ENCODE measurements at regions not wholly inside any gene's neighbourhood (a gene's known extent, or its start where the extent isn't known, plus 50 kb on each side); places are given as distances from the start of the nearest gene placed in this dataset.
"Not testable (repeated sequence)": the region's sequence is repeated elsewhere in the genome, so short reads cannot be mapped to it uniquely, and the experiment has no call there.

DNA sequence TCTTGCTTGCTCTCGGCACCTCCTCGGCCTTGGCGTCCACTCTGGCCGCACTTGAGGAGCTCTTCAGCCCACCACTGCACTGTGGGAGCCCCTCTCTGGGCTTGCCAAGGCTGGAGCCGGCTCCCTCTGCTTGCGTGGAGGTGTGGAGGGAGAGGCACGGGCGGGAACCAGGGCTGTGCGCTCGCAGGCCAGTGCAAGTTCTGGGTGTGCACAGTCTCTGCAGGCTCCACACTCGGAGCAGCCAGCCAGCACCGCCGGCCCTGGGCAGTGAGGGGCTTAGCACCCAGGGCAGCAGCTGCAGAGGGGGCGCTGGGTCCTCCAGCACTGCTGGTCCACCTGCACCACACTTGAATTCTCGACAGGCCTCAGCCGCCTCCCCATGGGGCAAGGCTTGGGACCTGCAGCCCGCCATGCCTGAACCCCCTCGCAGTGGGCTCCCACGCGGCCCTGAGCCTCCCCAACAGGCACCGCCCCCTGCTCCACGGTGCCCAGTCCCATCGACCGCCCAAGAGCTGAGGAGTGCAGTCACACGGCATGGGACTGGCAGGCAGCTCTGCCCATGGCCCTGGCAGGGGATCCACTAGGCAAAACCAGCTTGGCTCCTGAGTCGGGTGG lies 411.2 kb upstream of the CHAC2 start:
- no peak for DNase-seq

DNA sequence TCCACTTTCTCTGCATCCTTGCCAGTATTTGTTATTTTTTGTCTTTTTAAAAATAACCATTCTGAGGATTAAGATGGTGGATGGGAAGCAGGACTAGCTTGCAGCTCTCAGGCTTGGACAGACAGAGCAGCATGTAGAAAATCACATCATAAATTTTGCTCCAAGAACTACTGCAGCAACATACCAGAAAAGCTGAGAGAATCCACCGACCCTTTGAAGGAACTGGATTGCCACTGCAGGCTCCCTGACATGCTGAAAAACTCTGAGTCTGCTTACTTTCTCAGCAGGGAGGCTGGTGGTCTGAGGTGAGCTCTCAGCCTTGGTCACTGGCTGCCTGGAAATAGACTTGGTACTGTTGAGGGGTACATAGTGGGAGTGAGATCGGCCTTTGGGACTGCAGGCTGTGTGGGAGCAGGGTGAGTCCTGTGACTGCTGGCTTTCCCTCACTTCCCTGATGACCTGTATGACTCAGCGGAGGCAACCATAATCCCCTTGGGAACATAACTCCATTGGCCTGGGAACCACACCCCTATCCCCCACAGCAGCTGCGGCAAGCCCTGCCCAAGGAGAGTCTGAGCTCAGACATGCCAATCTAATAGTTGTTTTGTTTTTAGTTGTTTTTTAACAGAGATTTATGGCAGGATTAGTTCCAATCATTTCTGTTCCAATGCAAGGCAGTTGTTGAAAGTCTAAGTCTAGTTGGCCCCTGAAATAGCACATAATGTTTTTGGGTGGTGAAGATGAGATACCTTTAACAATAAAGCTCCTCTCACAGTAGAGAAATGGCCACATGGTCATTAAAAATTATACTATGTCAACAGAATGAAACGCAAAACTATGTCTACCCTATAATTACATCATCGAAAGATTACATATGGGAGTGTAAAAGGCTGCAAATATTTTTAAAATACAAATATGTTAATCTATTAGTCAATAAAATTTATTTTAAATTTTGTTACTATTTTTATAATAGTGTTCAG lies 414.2 kb upstream of the CHAC2 start:
- DNase-seq, result no peak

DNA sequence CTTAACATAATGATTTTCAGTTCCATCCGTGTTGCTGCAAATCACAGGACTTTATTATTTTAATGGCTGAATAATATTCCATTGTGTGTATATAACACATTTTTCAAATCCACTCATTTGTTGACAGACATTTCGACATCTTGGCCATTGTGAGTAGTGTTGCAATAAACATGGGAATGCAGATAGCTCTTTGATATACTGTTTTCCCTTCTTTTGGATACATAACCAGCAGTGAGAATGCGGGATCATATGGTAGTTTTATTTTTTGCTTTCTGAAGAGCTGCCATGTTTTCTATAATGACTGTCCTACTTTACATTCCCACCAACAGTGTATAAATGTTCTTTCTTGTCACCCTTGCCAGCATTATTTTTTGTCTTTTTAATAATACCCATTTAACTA lies 420.3 kb upstream of the CHAC2 start:
- DNase-seq, result no peak

DNA sequence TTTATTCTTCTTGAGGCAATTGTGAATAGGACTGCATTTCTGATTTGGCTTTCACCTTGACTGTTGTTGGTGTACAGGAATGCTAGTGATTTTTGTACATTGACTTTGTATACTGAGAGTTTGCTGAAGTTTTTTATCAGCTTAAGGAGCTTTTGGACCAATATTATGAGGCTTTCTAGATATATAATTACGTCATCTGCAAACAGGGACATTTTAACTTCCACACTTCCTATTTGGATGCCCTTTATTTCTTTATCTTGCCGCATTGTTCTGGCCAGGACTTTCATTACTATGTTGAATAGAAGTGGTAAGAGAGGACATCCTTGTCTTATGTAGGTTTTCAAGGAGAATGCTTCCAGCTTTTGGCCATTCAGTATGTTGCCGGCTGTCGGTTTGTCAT lies 425.4 kb upstream of the CHAC2 start:
- DNase-seq, result no peak

DNA sequence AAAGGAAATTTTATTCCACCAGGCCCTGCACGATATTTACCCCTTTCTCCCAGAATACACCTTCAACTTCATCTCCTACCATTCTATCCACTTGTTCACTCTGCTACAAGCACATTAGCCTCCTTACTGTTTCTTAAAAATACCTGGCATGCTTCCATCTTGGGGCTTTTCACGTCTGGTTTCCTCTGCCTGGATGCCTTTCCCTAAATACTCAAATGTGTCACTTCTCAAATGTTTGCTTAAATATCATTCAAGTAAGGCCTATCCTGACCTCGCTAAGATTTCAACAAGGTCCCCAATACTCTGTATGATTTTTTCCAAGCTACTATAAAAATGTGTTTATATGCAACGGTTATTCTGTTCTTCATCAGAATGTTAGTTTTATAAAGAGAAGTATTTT lies 433.0 kb upstream of the CHAC2 start:
- no peak for DNase-seq

DNA sequence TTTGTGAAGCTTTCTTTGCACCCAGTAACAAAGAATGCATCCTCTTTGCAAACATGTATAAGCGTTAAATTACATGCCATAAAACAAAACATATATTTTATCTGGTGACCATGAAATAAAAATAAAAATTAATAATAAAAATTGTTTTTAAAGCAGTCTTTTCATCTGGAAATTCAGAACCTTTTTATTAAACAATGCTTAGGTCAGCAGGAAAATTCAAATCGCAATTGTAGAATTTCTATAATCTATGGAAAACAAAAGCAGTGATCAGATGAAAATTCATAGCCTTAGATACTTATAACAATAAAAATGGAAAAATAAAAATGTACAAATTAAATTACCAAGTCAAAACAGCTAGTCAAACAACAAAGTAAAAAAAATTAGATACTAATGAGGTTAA lies 435.9 kb upstream of the CHAC2 start:
- DNase-seq, result no peak

DNA sequence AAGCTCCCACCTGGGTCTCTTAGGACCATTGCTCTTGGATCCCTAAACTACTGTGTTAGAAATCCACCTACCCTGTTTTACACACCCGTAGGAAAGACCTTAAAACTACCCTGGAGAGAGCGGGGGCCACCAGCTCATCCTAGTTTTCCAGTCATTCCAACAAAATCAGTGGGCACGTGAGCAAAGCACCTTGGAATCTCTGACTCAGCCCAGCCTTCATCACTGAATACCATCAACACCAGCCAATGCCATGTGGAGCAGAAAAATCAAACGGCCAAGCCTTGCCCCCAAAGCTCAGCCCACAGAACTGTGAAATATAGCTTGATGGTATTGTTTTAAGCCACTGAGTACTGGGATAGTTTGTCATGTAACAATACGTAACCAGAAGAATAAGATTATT lies 449.7 kb upstream of the CHAC2 start:
- DNase-seq, result no peak

DNA sequence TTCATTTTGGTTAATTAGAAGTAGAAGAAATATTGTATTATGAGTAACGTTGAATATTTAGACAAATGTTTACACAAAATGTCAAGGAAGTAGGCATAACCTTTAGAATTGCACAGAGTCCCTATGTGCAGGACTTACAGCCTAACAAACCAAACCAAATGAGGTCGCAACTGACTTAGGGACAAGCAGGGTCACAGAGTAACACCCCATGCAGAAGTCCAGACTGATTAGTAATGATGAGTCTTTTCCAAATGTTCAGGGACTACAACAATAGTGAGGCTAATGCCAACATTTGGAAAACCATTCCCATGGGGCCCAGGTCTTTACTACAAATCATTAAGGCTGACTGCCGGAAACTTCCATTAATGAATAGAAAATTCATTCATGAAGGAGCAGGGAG lies 452.5 kb upstream of the CHAC2 start:
- DNase-seq, result no peak

DNA sequence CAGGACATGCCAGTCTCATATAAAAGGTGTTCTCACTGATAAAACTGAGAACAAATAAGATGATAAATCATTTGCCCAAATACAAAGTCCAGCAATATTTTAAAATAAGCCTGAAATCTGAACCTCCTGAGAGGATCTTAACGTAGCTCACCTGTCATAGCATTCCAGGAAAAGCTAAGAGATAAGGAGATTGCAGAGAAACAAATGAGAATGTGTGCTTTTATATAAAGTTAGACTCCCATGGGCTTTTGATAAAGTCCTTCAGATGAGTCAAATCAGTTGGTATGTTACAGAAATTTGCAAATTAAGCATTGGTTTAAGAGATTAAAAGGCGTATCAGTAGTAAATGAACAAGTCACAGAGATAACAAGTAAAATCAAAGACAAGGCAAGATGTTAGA lies 452.9 kb upstream of the CHAC2 start:
- no peak for DNase-seq

DNA sequence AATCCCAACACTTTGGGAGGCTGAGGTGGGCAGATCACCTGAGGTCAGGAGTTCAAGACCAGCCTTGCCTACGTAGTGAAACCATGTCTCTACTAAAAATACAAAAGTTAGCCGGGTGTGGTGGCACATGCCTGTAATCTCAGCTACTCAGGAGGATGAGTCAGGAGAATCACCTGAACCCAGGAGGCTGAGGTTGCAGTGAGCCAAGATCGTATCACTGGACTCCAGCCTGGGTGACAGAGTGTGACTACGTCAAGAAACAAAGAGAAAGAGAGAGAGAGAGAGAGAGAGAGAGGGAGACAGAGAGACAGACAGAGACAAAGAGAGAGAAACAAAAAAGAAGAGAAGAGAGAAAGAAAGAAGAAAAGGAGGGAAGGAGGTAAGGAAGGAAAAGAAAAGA lies 454.0 kb upstream of the CHAC2 start:
- not testable (repeated sequence) for DNase-seq

DNA sequence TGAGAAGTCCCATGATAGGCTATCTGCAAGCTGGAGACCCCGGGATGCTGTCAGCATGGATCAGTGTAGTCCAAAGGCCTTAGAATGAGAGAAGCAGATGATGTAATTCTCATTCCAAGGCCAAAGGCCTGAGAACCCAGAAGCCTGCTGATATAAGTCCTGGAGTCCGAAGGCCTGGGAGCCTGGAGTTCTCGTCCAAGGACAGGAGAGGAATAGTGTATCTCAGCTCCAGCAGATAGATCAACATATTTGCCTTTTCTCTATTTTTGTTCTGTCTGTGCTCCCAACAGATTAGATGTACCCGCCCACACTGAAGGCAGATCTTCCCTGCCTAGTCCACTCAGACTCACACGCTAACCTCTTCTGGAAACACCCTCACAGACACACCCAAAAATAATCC lies 454.9 kb upstream of the CHAC2 start:
- DNase-seq, result no peak

DNA sequence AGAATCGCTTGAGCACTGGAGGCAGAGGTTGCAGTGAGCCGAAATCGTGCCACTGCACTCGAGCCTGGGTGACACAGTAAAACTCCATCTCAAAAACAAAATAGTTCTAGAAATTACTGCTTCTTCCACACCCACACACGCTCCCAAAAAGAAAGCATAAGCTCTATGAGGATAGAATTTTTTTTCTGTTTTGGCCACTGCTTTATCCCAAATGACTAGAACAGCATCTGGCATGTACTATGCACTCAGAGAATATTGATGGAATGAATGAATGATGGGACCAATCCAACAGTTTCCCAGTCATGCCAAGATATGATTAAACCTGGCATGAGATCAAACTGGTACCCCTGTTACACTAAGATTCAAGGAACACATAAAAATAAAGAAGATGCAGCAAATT lies 455.4 kb upstream of the CHAC2 start:
- no peak for DNase-seq

DNA sequence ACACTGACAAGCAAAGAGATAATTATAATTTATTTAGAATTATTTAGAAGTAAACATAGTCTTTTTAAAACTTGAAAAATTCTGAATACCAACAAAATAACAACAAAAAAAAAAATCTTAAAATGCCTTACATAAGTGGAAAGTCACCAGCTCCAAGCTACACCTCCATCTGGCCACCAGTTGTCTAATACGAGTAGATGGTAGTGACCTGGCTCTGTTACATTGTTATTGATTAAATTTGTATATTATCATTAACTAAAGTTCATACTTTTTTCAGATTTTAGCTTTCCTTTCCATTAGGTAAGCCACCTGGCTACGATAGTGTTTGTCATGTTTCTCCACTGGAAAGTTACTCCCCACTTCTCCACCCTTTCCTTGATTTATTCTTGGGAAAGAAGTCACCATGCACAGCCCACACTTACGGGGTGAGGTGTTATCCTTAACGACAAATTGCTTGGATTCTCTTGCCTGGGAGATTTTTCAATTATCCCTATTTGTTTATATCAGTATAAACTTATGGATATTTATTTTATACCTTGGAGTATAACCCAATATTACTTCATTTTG lies 464.5 kb upstream of the CHAC2 start:
- no peak for DNase-seq

DNA sequence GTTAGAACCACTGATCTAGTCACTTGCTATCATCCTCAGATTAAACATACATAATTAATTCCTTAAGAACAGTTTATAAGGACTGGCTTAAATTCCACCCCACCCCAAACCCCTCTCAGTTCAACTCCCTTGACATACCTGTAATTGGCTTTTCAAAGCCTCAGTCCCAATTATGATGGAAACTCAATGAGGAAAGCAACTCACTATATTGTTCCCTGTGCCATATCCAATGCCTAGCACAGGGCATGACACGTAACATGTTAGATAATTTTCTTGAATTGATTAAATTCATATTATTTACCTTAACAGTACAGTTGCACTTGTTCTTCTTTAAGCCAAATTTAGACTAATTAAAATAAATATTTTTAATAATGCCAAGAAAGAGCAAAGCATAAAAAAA lies 465.1 kb upstream of the CHAC2 start:
- DNase-seq, result no peak

DNA sequence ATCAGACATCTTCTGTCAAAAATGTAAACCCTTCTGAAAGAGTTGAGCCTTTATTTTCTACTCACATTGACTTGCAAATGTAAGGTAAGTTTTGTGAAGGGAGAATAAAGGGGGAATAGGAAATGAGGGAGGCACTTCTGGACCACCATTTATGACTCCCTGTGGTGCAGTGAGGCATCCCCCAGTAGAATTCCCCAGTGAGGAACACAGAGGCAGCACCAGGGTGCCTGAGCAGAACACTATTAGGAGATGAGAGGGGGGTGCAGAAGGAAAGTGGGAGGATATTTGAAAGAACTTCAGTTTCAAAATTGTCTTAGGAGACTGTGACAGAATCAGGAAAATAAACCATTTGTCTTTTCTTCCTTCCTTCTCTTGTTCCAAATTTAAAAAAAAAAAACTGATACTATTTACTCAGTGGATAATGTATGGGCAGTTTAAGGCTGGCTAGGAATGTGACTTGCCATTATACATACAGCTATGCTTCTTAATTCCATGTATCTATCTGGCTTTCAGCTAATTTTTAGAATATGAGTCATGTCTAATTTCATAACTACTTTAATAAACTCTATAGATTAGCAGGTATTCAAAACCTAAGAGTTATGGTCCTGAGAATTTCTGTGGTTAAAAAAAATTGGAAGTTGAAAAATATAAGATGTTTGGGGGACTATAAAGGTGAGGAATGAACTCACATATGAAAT lies 478.1 kb upstream of the CHAC2 start:
- no peak for DNase-seq

DNA sequence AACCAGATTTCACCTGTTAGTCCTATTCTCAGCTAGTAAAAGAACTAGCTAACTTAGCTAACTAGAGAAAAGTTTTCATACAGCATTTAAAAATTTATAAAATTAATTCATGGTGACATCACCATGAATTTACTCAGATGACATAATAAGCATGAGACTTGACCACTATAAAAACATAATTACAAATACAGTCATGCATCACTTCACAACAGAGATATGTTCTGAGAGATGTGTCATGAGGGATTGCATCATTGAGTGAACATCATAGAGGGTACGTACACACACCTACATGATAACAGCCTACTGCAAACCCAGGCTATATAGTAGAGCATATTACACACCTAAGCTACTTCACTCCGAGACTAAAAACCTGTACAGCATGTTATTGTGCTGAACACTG lies 481.3 kb upstream of the CHAC2 start:
- no peak for DNase-seq

DNA sequence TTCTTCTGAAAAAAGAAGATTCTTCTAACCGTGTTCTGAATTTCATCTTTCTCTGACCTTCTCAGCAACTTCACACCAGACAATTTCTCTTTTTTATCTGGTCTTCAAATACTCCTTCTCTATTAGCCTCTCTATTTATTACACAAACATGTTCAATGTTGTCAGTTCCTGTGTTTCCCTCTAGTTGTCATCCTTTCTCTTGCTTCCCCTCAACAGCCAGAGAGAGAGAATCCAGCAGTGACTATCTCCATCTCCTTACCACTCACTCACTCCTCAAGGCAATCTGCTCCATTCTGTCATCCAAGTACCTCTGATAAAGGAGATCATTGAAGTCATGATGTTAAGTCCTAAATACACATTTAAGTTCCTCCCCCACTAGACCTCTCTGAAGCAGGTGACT lies 491.9 kb upstream of the CHAC2 start:
- no peak for DNase-seq

DNA sequence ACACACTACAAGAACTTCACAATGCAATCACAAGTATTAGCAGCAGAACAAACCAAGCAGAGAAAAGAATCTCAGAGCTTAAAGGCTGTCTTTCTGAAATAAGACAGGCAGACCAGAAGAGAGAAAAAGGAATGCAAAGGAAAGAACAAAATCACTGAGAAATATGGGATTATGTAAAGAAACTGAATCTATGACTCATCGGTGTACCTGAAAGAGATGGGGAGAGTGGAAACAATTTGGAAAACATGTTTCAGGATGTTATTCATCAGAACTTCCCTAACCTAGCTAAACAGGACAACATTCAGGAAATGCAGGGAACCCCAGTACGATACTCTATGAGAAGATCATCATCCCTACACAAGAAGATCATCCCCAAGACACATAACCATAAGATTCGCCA lies 499.0 kb upstream of the CHAC2 start:
- DNase-seq, result no peak

DNA sequence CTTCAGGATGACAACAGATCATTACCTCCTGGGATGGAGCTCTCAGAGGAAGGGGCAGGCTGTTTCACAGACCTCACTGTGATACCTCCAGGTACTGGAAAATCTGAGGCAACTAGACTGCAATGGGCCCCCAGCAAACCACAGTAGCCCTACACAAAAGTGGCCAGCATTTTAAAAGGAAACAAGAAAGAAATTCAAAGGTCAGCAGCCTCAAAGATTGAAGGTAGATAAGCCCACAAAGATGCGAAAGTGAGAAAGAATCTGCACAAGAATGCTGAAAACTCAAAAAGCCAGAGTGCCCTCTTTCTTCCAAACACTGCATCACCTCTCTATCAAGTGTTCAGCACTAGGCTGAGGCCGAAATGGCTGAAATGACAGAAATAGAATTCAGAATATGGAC lies 499.5 kb upstream of the CHAC2 start:
- DNase-seq, result no peak

DNA sequence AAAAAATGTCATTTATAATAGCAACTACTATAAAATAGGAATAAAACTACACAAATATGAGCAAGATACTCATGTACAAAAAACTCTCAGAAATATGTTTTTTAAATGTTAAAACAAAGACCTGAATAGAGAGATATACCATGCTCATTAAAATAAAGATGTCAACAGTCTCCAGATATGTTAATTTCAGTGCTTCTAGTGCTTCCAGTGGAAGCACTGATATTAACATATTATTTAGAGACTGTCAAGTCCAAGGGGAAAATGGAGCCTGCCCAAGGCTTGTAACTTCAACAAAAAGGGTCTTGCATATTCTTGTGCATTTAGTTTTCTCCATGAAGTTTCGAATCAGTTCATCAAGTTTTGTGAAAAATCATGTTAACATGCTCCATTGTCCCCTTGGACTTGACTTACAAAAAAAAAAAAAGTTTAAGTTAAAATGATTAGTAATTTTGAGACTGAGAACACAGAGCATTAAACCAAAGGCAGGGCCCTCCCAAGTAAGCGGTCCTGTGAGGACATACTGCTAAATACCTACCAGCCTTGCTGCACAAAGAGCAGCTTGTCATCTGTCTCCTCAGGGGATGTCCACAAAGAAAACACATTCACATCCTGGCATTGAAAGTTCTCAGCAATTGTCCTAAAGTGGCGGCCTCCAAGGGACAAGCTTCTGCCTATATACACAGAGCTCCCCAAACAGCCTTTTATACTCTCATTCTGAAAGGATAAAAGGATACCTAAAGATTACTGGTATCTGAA lies 501.9 kb upstream of the CHAC2 start:
- no peak for DNase-seq

DNA sequence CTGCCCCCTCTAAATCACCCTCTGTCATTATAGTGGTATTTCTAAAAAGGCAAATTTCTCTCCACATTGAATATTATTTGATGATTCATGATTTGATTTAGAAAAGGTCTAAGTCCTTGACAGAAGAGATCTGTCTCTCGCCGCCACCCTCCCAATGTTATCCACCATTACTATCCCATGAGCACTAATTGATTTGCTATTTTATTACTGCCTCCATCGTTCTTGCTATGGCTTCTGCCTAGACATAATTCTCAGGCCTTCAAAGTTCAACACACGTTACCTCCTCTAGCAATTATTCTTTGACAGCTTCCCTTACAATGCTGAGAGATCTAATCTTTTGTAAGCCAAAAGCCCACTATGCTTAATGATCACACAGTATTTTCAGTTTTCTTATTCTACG lies 507.0 kb upstream of the CHAC2 start:
- DNase-seq, result no peak

DNA sequence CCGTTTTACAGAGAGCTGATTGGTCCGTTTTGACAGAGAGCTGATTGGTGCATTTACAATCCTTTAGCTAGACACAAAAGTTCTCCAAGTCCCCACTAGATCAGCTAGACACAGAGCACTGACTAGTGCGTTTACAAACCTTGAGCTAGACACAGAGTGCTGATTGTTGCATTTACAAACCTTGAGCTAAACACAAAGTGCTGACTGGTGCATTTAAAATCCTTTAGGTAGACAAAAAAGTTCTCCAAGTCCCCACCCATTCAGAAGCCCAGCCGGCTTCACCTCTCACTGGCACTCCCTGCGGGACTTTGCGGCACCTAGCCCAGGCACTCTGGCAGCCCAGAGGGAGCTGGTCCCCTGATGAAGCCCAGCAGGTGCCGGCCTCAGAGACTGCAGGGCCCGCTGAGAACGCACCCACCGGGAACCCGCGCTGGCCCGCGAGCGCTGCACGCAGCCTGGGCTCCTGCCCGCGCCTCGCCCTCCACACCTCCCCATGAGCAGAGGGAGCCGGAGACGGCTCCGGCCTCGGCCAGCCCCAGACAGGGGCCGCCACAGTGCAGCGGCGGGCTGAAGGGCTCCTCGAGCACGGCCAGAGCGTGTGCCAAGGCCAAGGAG lies 508.1 kb upstream of the CHAC2 start:
- no peak for DNase-seq
